CD14-positive monocyte (primary cell): ENCODE measurements at regions not wholly inside any gene's neighbourhood (a gene's known extent, or its start where the extent isn't known, plus 50 kb on each side); places are given as distances from the start of the nearest gene placed in this dataset.
"Not testable (repeated sequence)": the region's sequence is repeated elsewhere in the genome, so short reads cannot be mapped to it uniquely, and the experiment has no call there.

Experiments used
- DNase-seq, 3 donors: peaks; one replicate each; pipeline ENCODE4 v3.0.0-alpha.2; 2011 to 2022
- H2AFZ ChIP-seq: 2 replicates; pipeline ENCODE4 v1.6.0; 2012; ENCODE audit warnings: mild to moderate bottlenecking, low read depth, low read length, inconsistent platforms; ENCODE audit not compliant: insufficient read depth, poor library complexity, severe bottlenecking
- H3K27ac ChIP-seq, 2 donors: 1 replicate in 1 of 2; 2 replicates in 1 of 2; pipeline ENCODE4 v1.5.1; 2012 to 2013; ENCODE audit warnings: low read length in 2 of 2, control low read depth in 1 of 2, inconsistent platforms in 1 of 2, low read depth in 1 of 2, mild to moderate bottlenecking in 1 of 2
- H3K27me3 ChIP-seq, 2 donors: one replicate each; pipeline versions ENCODE4 v1.6.0 to v1.6.1; 2011 to 2013; ENCODE audit warnings: low read length in 2 of 2; ENCODE audit not compliant: control insufficient read depth in 2 of 2, insufficient read depth in 2 of 2
- H3K36me3 ChIP-seq, 2 donors: replicated peaks in 1 of 2; 1 replicate in 1 of 2; 2 replicates in 1 of 2; pipeline versions ENCODE4 v1.5.1 to v1.6.1; 2012 to 2013; ENCODE audit warnings: low read length in 2 of 2, control low read depth in 1 of 2, inconsistent platforms in 1 of 2, mild to moderate bottlenecking in 1 of 2; ENCODE audit not compliant: insufficient read depth in 2 of 2, control insufficient read depth in 1 of 2
- H3K4me1 ChIP-seq, 2 donors: 1 replicate in 1 of 2; 2 replicates in 1 of 2; pipeline versions ENCODE4 v1.5.1 to v1.6.1; 2012 to 2013; ENCODE audit warnings: low read length in 2 of 2, control low read depth in 1 of 2, inconsistent platforms in 1 of 2, mild to moderate bottlenecking in 1 of 2, moderate library complexity in 1 of 2; ENCODE audit not compliant: insufficient read depth in 2 of 2, control insufficient read depth in 1 of 2
- H3K4me2 ChIP-seq: replicated peaks from 2 replicates; pipeline ENCODE3; 2012; ENCODE audit warnings: low read length, moderate library complexity, mild to moderate bottlenecking; ENCODE audit not compliant: poor library complexity, severe bottlenecking; ENCODE audit errors: extremely low read depth
- H3K4me3 ChIP-seq, 3 experiments: fragments of 200-600 bp in 1 of 3; sonication (generic) in 1 of 3; replicated peaks in 1 of 3; 1 replicate in 2 of 3; 2 replicates in 1 of 3; pipeline ENCODE4 v1.5.1; 2011 to 2013; ENCODE audit warnings: low read length in 3 of 3, mild to moderate bottlenecking in 3 of 3, control low read depth in 2 of 3, low read depth in 2 of 3, inconsistent platforms in 1 of 3, moderate library complexity in 1 of 3
- H3K79me2 ChIP-seq: 2 replicates; pipeline ENCODE4 v1.6.0; 2012; ENCODE audit warnings: mild to moderate bottlenecking, control low read depth, inconsistent platforms, low read length, moderate library complexity; ENCODE audit not compliant: insufficient read depth
- H3K9ac ChIP-seq: 2 replicates; pipeline ENCODE4 v1.6.0; 2017; ENCODE audit warnings: low read length, mild to moderate bottlenecking; ENCODE audit not compliant: insufficient read depth, poor library complexity, severe bottlenecking
- H3K9me3 ChIP-seq, 2 donors: replicated peaks in 1 of 2; 1 replicate in 1 of 2; 2 replicates in 1 of 2; pipeline versions ENCODE4 v1.5.1 to v1.6.1; 2012 to 2013; ENCODE audit warnings: low read length in 2 of 2, control low read depth in 1 of 2; ENCODE audit not compliant: control insufficient read depth in 1 of 2, insufficient read depth in 1 of 2
- H4K20me1 ChIP-seq: 2 replicates; pipeline ENCODE4 v1.6.0; 2012; ENCODE audit warnings: mild to moderate bottlenecking, low read length, control low read depth, moderate library complexity; ENCODE audit not compliant: insufficient read depth
- H3K27ac Mint-ChIP-seq, 7 donors: one replicate each; pipeline ENCODE4 v1.8.0; 2020; ENCODE audit warnings: mild to moderate bottlenecking in 7 of 7, mixed read lengths in 7 of 7, moderate library complexity in 6 of 7, inconsistent platforms in 2 of 7
- H3K27me3 Mint-ChIP-seq, 3 donors: one replicate each; pipeline ENCODE4 v1.8.0; 2021 to 2022; ENCODE audit warnings: low read depth in 3 of 3, mild to moderate bottlenecking in 3 of 3, mixed read lengths in 3 of 3, moderate library complexity in 3 of 3, inconsistent platforms in 1 of 3
- H3K36me3 Mint-ChIP-seq, 2 donors: one replicate each; pipeline ENCODE4 v1.8.0; 2020; ENCODE audit warnings: mixed read lengths in 2 of 2, inconsistent platforms in 1 of 2, mild to moderate bottlenecking in 1 of 2
- H3K4me1 Mint-ChIP-seq: one replicate; pipeline ENCODE4 v1.8.0; 2020; ENCODE audit warnings: mild to moderate bottlenecking, mixed read lengths
- H3K4me3 Mint-ChIP-seq, 2 donors: one replicate each; pipeline ENCODE4 v1.8.0; 2020; ENCODE audit warnings: mild to moderate bottlenecking in 2 of 2, mixed read lengths in 2 of 2, moderate library complexity in 1 of 2
- H3K9me3 Mint-ChIP-seq, 7 donors: one replicate each; pipeline ENCODE4 v1.8.0; 2020 to 2022; ENCODE audit warnings: mixed read lengths in 7 of 7, mild to moderate bottlenecking in 6 of 7, moderate library complexity in 6 of 7, inconsistent platforms in 2 of 7
- WGBS: methylation state at CpG from one replicate; pipeline ENCODE4 v1.1.5; 2013; ENCODE audit warnings: missing lambda C conversion rate; ENCODE audit not compliant: insufficient coverage; 5-methylcytosine and 5-hydroxymethylcytosine counted together
- intact Hi-C, 2 donors: fragments of 100-400 bp; cut with micrococcal nuclease; formaldehyde crosslinking; loops; one replicate each; pipeline versions ENCODE4 v1.15.0 to v1.15.1; 2023
- TF ChIP-seq, protein P1 (sequence below): fragments of 200-600 bp; IDR thresholded peaks from one replicate; pipeline ENCODE4 v1.8.0; 2022; ENCODE audit warnings: antibody characterized with exemption, mild to moderate bottlenecking

DNA sequence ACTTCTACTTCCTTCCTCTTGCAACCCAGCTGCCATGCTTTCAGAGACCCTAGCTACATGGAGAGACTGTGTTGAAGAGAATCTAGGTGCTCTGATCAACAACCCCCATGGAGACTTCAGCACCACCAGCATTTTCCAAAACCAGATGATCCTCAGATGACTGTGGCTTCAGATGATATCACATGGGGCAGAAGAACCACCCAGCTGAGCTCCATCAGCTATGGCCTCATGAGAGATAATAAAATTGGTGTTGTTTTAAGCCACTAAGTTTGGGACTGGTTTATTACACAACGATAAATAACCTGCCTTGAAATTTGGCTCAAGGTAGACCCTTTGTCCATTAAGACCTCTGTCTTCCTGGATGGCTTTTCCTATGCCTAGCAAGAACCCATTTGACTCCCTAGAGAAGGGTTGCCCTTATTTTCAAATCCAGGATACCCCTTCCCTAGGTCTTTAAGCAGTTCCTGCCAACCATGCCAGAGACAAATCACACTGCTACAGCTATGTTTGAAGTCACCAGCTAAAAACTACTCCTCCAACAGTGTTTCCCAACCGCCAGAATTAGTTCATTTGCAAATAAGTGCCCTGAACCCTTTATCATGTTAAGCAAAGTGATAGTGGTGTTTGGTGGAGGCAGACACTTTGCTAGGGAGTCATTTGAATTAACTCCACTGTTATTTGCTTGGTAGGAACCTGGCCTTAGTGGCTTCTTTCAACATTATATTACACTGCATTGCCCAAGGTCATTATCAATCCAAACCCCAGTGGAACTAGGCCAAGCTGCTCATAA, 136.9 kb upstream of the PALS2 start:
- Histone ChIP-seq H3K36me3 (no peaks in the 10 kb centered on the region), H3K9ac (no peak overlapping the region), H3K79me2 (no peaks in the 10 kb centered on the region), H3K4me3 (no peak overlapping the region), H3K27ac (no peak overlapping the region), H3K27me3 (no peaks in the 10 kb centered on the region), H3K4me1 (no peaks in the 10 kb centered on the region), H3K4me2 (no peak overlapping the region), H2AFZ (no peak overlapping the region), H4K20me1 (no peaks in the 10 kb centered on the region), H3K9me3 (peaks cover 0 to 3% of the 10 kb centered on the region in 2 donors)
- Mint-ChIP-seq H3K4me3 (no peak overlapping the region), H3K4me1 (peaks cover 1% of the 10 kb centered on the region), H3K27me3 (peaks cover 0 to 2% (median 0%) of the 10 kb centered on the region in 3 donors), H3K27ac (no peak overlapping the region), H3K36me3 (no peaks in the 10 kb centered on the region), H3K9me3 (peaks cover 0 to 12% (median 4%) of the 10 kb centered on the region in 7 donors)
- DNase-seq = no peak
- intact Hi-C loops = no loop called here
- WGBS = no CpG with 5 or more reads among the region's 2 CpGs
- TF ChIP-seq, protein P1, sequence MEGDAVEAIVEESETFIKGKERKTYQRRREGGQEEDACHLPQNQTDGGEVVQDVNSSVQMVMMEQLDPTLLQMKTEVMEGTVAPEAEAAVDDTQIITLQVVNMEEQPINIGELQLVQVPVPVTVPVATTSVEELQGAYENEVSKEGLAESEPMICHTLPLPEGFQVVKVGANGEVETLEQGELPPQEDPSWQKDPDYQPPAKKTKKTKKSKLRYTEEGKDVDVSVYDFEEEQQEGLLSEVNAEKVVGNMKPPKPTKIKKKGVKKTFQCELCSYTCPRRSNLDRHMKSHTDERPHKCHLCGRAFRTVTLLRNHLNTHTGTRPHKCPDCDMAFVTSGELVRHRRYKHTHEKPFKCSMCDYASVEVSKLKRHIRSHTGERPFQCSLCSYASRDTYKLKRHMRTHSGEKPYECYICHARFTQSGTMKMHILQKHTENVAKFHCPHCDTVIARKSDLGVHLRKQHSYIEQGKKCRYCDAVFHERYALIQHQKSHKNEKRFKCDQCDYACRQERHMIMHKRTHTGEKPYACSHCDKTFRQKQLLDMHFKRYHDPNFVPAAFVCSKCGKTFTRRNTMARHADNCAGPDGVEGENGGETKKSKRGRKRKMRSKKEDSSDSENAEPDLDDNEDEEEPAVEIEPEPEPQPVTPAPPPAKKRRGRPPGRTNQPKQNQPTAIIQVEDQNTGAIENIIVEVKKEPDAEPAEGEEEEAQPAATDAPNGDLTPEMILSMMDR = no peak

DNA sequence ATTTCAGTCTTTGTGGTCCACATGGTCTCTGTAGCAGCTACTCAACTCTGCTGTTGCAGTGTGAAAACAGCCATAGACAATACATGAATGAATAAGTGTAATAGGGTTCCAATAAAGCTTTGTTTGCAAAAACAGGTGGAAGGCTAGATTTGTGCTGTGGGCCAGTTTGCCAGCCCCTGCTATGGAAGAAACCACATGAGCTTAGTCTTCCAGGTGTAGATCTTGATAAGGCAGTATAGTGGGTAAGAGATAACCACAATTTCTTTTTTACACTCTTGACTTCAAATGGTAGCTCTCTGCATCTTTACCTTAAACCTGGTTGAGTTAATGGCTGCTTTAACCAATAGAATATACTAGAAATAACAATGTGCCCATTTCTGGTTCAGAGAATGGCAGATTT, 135.0 kb upstream of the PALS2 start:
- no peaks in the 10 kb centered on the region for H4K20me1 ChIP-seq
- Mint-ChIP-seq H3K27me3 (peaks cover 0 to 3% (median 0%) of the 10 kb centered on the region in 3 donors), H3K4me3 (no peak overlapping the region), H3K36me3 (no peaks in the 10 kb centered on the region), H3K9me3 (peaks cover 0 to 7% (median 2%) of the 10 kb centered on the region in 7 donors), H3K4me1 (peaks cover 16% of the 10 kb centered on the region), H3K27ac (no peak overlapping the region)
- no peak overlapping the region for H2AFZ ChIP-seq
- intact Hi-C loops = no loop called here
- no peaks in the 10 kb centered on the region for H3K27me3 ChIP-seq
- H3K4me2 ChIP-seq = no peak overlapping the region
- no peak overlapping the region for H3K9ac ChIP-seq
- H3K9me3 ChIP-seq = peaks cover 0 to 3% of the 10 kb centered on the region in 2 donors
- TF ChIP-seq, protein P1 = no peak
- H3K27ac ChIP-seq = no peak overlapping the region
- no peaks in the 10 kb centered on the region for H3K36me3 ChIP-seq
- no peak overlapping the region for H3K4me3 ChIP-seq
- no peak for DNase-seq
- H3K4me1 ChIP-seq = peaks cover 15 to 18% of the 10 kb centered on the region in 2 donors
- H3K79me2 ChIP-seq = no peaks in the 10 kb centered on the region

DNA sequence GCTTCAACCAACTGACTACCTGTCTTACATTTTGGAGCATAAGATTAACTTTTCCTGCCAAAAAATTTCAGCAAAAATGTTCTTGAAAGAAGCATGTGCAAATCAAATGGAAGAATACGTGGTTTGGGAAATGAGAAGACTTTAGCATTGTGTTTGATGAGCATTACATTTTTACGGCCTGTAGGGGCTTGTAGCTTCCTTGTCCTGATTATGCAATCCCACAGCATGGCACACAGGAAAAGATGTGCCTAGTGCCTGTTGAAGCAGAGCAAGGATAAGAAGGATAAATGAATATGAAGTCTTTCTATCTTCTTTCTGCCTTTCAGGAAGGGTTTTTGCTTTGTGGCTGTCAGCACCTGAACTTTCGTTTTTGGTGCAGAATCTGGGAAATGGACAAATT, 134.1 kb upstream of the PALS2 start:
- H4K20me1 ChIP-seq, H3K4me3 Mint-ChIP-seq, H3K27ac Mint-ChIP-seq, H3K36me3 ChIP-seq, H3K27ac ChIP-seq, H3K27me3 Mint-ChIP-seq, intact Hi-C loops, H3K9ac ChIP-seq, H3K4me3 ChIP-seq, H2AFZ ChIP-seq, DNase-seq, H3K79me2 ChIP-seq, H3K9me3 ChIP-seq, H3K36me3 Mint-ChIP-seq, H3K27me3 ChIP-seq, H3K4me2 ChIP-seq, H3K9me3 Mint-ChIP-seq: not testable (repeated sequence)
- peaks cover 21 to 27% of the 10 kb centered on the region in 2 donors for H3K4me1 ChIP-seq
- WGBS = 100% methylated on average over 1 of the region's 3 CpGs
- H3K4me1 Mint-ChIP-seq = peaks cover 25% of the 10 kb centered on the region
